Spleen (tissue), 7 donors: ENCODE measurements at regions not wholly inside any gene's neighbourhood (a gene's known extent, or its start where the extent isn't known, plus 50 kb on each side); places are given as distances from the start of the nearest gene placed in this dataset.

Experiments
- CTCF ChIP-seq, 11 experiments: fragments of 200-600 bp in 7 of 11; fragments of 450-650 bp in 4 of 11; sonication (generic) in 4 of 11; IDR thresholded peaks in 8 of 11; conservative IDR thresholded peaks in 3 of 11; 1 replicate in 7 of 11; 2 replicates in 4 of 11; pipeline versions ENCODE4 v1.4.0 to v1.8.0; 2016 to 2021; ENCODE audit warnings: antibody characterized with exemption in 11 of 11, inconsistent platforms in 4 of 11, mild to moderate bottlenecking in 1 of 11
- POLR2A ChIP-seq, 3 donors: fragments of 450-650 bp; IDR thresholded peaks; one replicate each; pipeline ENCODE4 v1.5.1; 2017; ENCODE audit warnings: antibody characterized with exemption in 3 of 3, mild to moderate bottlenecking in 1 of 3
- POLR2AphosphoS5 ChIP-seq, 3 donors: sonication (generic); formaldehyde crosslinking; IDR thresholded peaks; one replicate each; pipeline ENCODE4 v1.5.1; 2017; ENCODE audit warnings: antibody characterized with exemption in 3 of 3
- donor health status: DM: no; HTN: no; CAD: no; lungs with moderate emphysema.
- donor health status: DM: no; HTN: no; CAD: no.
- donor health status: DM: no; HTN: no; CAD: no.

GRCh38 chr2:12347066-12347493 is 369.7 kb upstream of the TRIB2 start:
- TF ChIP-seq CTCF (IDR thresholded peaks at IDR 0.05 in 8 of 11, conservative IDR thresholded peaks at IDR 0.05 in 3 of 11) (no peak), POLR2A (IDR thresholded peaks at IDR 0.05) (no peak), POLR2AphosphoS5 (IDR thresholded peaks at IDR 0.05) (no peak)
